ENCODE measurements at regions not wholly inside any gene's neighbourhood (a gene's known extent, or its start where the extent isn't known, plus 50 kb on each side); places are given as distances from the start of the nearest gene placed in this dataset.

DNA sequence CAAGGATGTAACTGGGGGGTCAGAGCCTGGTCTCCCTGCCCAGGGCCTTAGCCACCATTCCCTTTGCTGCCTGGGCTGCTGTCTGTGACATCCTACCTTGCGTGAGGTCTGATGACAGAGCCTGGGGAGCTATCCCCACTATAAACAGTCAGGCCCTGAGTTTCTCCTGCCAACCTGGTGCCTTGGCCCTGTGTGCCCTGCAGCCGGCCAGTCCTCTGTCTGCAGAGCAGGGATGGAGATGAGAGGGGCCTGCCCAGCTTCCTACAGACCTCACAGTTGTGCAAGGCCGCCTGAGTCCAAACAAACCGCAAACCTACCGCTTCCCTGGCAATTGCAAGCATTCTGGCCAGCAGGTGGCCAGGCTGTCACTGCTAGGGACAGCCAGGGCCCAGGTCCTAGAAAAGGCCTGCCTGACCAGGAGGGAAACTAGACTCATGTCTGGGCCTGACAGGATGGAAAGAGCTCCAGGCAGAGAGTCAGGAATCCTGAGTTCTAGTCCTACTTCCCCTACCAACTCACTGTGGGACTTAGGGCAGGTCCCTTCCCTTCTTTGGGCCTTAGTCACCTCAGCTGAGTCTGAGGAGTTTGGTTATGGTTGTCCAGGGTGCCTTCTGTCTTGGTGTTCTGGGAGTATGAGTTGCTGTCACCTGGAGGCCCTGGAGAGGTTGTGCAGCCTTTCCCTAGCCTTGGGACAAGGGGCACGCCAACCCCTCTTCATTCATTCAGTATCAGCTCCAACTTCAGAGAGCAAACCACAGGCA, 86.2 kb downstream of the VEGFA start:
- H3K36me3 ChIP-seq (ENCODE audit: control insufficient read depth, insufficient read depth, low read length), result no peaks in the 10 kb centered on the region
- DNase-seq, result no peak
- H3K4me1 ChIP-seq (ENCODE audit: control insufficient read depth, insufficient read depth, low read length, poor library complexity, severe bottlenecking), result no peaks in the 10 kb centered on the region

DNA sequence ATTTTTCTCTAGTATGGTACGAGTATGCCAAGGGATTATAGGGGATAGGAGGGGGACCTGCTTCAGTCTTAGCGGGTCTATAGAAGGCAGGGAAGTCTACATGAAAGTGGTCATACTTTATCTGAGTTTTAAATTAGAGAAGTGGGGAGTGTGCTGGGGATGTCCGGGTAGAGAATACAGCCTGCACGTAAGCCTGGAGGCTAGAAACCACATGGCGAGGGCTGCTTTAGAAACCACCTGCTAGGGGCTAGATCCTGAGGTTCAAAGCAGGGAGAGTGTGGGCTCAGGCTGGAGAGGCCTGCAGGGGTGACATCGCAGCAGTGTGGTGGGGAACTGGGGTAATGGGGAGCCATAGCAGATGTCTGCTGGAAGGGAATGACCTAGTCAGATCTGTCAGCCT, 85.2 kb downstream of the VEGFA start:
- DNase-seq, result no peak
- H3K27ac ChIP-seq (ENCODE audit: insufficient read depth, low read length, poor library complexity, severe bottlenecking), result no peak overlapping the region

More for the DNA sequence above, 86.2 kb downstream of the VEGFA start:
- H3K4me3 ChIP-seq (ENCODE audit: insufficient read depth, low read depth, low read length, poor library complexity, severe bottlenecking), result no peak overlapping the region
- no peaks in the 10 kb centered on the region for H3K9me3 ChIP-seq (ENCODE audit: control insufficient read depth, low read length)
- H3K27me3 ChIP-seq (replicated peaks; ENCODE audit: control insufficient read depth, insufficient read depth, low read length, poor library complexity, severe bottlenecking), result no peaks in the 10 kb centered on the region
- H3K27ac ChIP-seq (ENCODE audit: insufficient read depth, low read length, poor library complexity, severe bottlenecking), result no peak overlapping the region

DNA sequence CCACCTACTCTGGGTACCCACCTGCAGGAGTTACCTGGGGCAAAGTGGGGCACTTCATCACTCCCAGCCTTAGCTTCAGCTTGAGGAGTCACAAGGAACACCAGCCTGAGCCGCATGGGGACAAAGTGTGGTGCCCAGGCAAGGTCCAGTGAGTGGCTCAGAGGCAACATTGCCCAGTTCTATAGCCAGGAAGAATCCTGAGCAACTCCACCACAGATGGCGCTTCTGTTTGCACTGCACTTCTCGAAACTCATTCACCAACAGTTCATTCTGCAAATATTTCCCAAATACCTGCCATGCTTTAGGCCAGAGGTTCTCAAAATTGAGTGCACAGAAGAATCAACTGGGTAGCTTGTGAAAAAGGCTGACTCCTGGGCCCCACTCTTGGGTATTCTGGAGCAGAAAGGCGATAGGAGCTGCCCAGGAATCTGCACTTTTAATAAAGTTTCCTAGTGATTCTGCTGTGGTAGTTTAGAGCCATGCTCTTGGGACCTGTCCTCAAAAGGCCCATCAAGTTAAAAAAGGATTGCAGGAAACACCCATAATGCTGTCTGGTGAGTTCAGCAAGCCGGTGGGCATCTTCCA, 83.1 kb downstream of the VEGFA start:
- H3K36me3 ChIP-seq (ENCODE audit: control insufficient read depth, insufficient read depth, low read length), result no peaks in the 10 kb centered on the region
- H3K4me1 ChIP-seq (ENCODE audit: control insufficient read depth, insufficient read depth, low read length, poor library complexity, severe bottlenecking), result no peaks in the 10 kb centered on the region
- H3K27me3 ChIP-seq (replicated peaks; ENCODE audit: control insufficient read depth, insufficient read depth, low read length, poor library complexity, severe bottlenecking), result no peaks in the 10 kb centered on the region
- no peak overlapping the region for H3K27ac ChIP-seq (ENCODE audit: insufficient read depth, low read length, poor library complexity, severe bottlenecking)
- no peaks in the 10 kb centered on the region for H3K9me3 ChIP-seq (ENCODE audit: control insufficient read depth, low read length)
- H3K4me3 ChIP-seq (ENCODE audit: insufficient read depth, low read depth, low read length, poor library complexity, severe bottlenecking), result no peak overlapping the region
- no peak for DNase-seq

More for the DNA sequence above, 85.2 kb downstream of the VEGFA start:
- Histone ChIP-seq H3K27me3 (replicated peaks; ENCODE audit: control insufficient read depth, insufficient read depth, low read length, poor library complexity, severe bottlenecking) (no peaks in the 10 kb centered on the region), H3K9me3 (ENCODE audit: control insufficient read depth, low read length) (no peaks in the 10 kb centered on the region), H3K36me3 (ENCODE audit: control insufficient read depth, insufficient read depth, low read length) (no peaks in the 10 kb centered on the region), H3K4me3 (ENCODE audit: insufficient read depth, low read depth, low read length, poor library complexity, severe bottlenecking) (no peak overlapping the region), H3K4me1 (ENCODE audit: control insufficient read depth, insufficient read depth, low read length, poor library complexity, severe bottlenecking) (no peaks in the 10 kb centered on the region)

DNA sequence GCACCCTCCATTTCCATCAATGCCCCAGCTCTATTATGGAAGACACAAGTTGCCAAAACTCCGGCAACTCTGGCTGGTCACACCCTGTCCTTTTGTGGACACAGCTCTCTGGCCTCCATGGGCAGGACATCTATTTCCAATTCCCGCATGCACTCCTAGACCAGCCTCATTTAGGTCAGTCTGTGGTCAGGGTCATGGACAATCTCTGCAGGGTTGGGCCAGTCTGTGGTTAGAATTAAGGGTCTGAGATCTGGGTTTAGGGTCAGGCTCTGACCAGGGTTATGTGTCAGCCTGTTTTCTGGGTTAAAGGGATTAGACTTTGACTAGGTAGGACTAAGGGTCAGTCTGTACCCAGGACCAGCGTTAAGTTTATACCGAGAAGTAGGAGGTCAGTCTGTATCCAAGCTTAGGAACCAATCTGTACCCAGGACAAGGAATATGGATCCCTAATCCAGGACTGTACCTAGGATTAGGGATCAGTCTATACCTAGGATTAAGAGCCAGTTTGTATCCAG, 82.4 kb downstream of the VEGFA start:
- Histone ChIP-seq H3K9me3 (ENCODE audit: control insufficient read depth, low read length) (no peaks in the 10 kb centered on the region), H3K27me3 (replicated peaks; ENCODE audit: control insufficient read depth, insufficient read depth, low read length, poor library complexity, severe bottlenecking) (no peaks in the 10 kb centered on the region), H3K36me3 (ENCODE audit: control insufficient read depth, insufficient read depth, low read length) (no peaks in the 10 kb centered on the region), H3K27ac (ENCODE audit: insufficient read depth, low read length, poor library complexity, severe bottlenecking) (no peak overlapping the region), H3K4me3 (ENCODE audit: insufficient read depth, low read depth, low read length, poor library complexity, severe bottlenecking) (no peak overlapping the region), H3K4me1 (ENCODE audit: control insufficient read depth, insufficient read depth, low read length, poor library complexity, severe bottlenecking) (no peaks in the 10 kb centered on the region)
- DNase-seq, result no peak

DNA sequence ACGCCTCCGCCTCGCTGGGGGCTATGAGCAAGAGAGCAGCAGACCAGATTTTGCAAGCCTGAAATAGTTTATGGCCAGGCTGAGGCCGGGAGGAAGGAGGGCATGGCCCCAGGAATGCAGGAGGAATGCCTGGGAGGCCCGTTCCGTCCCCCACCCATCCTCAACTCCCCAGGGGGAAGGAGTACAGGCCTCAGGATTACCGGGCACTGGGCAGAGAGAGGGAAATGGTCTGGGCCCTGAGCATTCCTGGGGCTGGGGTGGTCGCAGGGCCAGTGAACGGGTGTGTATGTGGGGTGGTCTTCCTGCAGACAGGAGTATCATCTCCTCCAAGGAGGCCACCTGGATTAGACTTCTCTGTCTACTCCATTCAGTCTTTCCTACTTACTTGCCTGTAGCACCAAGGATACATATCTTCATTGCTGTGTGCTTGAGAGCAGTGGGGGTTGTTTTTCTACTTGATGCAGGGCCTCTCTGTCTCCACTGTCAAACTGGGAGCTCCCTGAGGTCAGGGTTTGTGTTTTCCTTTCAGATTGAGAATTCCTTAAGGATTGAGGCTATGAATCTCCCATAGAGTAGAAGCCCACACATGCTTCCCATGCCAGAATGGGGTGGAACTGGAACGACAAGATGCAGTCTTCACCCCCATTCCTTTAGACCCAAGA, 81.3 kb downstream of the VEGFA start:
- no peak overlapping the region for H3K4me3 ChIP-seq (ENCODE audit: insufficient read depth, low read depth, low read length, poor library complexity, severe bottlenecking)
- H3K27me3 ChIP-seq (replicated peaks; ENCODE audit: control insufficient read depth, insufficient read depth, low read length, poor library complexity, severe bottlenecking), result no peaks in the 10 kb centered on the region
- H3K4me1 ChIP-seq (ENCODE audit: control insufficient read depth, insufficient read depth, low read length, poor library complexity, severe bottlenecking), result no peaks in the 10 kb centered on the region
- DNase-seq, result no peak
- no peak overlapping the region for H3K27ac ChIP-seq (ENCODE audit: insufficient read depth, low read length, poor library complexity, severe bottlenecking)
- H3K9me3 ChIP-seq (ENCODE audit: control insufficient read depth, low read length), result no peaks in the 10 kb centered on the region
- H3K36me3 ChIP-seq (ENCODE audit: control insufficient read depth, insufficient read depth, low read length), result no peaks in the 10 kb centered on the region

DNA sequence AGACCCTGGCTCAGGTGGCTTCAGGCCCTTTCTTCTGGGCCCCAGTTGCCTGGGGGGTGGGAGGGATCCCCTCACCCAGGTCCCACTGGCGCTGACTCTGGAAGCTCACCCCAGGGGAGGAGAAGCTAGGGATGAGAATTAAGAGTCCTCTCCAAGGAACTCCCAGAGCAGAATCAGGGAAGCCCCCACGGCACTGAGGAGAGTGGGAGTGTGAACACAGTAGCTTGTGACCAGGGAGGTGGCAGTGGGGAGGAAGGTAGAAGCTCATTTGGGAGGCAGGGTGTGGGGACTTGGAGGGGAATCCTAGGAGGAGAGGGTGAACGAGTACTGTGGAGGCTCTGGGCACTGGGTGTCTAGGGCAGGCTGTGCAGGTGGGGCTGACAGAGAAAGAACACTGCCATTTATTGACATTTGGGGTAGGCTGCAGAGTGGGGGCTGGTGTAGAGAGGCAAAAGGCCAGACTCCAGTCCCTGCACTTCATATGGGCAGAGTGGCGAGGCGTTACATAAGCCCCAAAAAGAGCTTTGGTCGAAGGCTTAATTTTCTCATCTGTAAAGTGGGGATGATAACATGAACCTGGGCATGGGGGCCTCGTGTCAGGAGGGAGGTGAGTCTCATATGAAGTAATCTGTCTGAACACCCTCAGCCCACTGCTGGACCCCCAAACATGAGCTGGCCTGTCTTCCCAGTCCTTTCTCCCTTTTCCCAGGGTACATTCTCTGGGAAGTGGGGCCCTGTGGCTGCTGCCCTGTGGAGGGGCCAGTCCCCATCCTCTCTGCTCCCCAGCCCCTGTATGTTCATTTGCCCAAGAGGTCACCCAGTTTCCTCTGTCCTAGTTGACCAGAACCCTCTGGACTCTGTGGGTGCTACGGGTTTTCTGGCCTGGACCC, 80.5 kb downstream of the VEGFA start:
- no peaks in the 10 kb centered on the region for H3K4me1 ChIP-seq (ENCODE audit: control insufficient read depth, insufficient read depth, low read length, poor library complexity, severe bottlenecking)
- no peaks in the 10 kb centered on the region for H3K9me3 ChIP-seq (ENCODE audit: control insufficient read depth, low read length)
- H3K36me3 ChIP-seq (ENCODE audit: control insufficient read depth, insufficient read depth, low read length), result no peaks in the 10 kb centered on the region
- no peak overlapping the region for H3K4me3 ChIP-seq (ENCODE audit: insufficient read depth, low read depth, low read length, poor library complexity, severe bottlenecking)
- no peaks in the 10 kb centered on the region for H3K27me3 ChIP-seq (replicated peaks; ENCODE audit: control insufficient read depth, insufficient read depth, low read length, poor library complexity, severe bottlenecking)
- H3K27ac ChIP-seq (ENCODE audit: insufficient read depth, low read length, poor library complexity, severe bottlenecking), result no peak overlapping the region
- no peak for DNase-seq

DNA sequence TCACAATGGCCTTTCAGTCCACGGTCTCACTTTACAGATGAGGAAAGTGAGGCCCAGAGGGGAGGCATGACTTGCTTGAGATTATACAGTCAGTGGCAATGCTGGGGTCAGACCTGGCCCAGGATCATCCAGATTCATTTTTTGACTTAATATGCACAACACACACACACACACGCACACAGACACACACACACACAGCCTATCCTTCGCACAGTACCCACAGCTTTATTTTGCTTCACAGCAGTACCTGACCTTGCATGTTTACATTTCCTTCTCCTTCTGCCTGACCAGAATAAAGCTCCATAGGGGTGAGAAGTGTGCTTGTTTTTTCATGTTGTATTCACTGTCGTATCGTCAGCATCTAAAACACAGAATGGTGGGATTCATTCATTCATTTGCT, 79.8 kb downstream of the VEGFA start:
- H3K27ac ChIP-seq (ENCODE audit: insufficient read depth, low read length, poor library complexity, severe bottlenecking), result no peak overlapping the region
- H3K36me3 ChIP-seq (ENCODE audit: control insufficient read depth, insufficient read depth, low read length), result no peaks in the 10 kb centered on the region
- H3K4me3 ChIP-seq (ENCODE audit: insufficient read depth, low read depth, low read length, poor library complexity, severe bottlenecking), result no peak overlapping the region
- H3K27me3 ChIP-seq (replicated peaks; ENCODE audit: control insufficient read depth, insufficient read depth, low read length, poor library complexity, severe bottlenecking), result no peaks in the 10 kb centered on the region
- H3K9me3 ChIP-seq (ENCODE audit: control insufficient read depth, low read length), result no peaks in the 10 kb centered on the region
- no peak for DNase-seq
- H3K4me1 ChIP-seq (ENCODE audit: control insufficient read depth, insufficient read depth, low read length, poor library complexity, severe bottlenecking), result no peaks in the 10 kb centered on the region

DNA sequence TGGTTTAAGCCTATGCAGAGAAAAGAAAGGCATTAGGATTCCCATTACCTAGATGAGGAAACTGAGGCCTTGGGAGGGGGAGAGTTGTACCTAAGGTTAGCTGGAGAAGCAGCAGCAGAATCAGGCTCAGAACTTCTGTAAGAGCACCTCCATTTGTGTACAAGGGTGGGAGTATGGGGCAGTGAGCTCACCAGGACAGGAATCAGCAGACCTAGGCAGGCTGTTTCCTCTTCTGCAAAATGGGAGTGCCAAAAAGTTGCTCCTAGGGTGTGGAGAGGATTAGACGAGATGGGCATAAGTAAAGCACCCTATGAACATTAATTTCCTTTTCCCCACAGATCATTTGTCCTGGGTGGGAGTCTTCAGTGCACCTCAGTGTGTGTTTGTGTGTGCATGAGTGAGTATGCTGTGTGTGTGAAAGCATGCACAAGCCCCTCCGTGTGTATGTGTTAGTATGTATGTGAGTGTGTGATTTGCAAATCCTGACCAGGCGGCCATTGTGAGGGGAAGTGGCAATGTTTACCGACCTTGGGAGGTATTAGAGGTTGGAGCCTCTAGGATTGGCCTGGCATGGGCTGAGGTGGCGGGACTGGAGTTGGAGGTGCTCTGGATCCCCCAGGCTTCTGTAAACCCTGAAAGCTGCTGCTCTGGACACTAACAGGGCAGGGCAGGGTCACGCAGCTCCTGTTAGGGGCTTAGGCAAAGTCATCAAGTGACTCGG, 78.8 kb downstream of the VEGFA start:
- no peaks in the 10 kb centered on the region for H3K27me3 ChIP-seq (replicated peaks; ENCODE audit: control insufficient read depth, insufficient read depth, low read length, poor library complexity, severe bottlenecking)
- H3K4me1 ChIP-seq (ENCODE audit: control insufficient read depth, insufficient read depth, low read length, poor library complexity, severe bottlenecking), result no peaks in the 10 kb centered on the region
- H3K4me3 ChIP-seq (ENCODE audit: insufficient read depth, low read depth, low read length, poor library complexity, severe bottlenecking), result no peak overlapping the region
- no peak overlapping the region for H3K27ac ChIP-seq (ENCODE audit: insufficient read depth, low read length, poor library complexity, severe bottlenecking)
- no peak for DNase-seq
- no peaks in the 10 kb centered on the region for H3K9me3 ChIP-seq (ENCODE audit: control insufficient read depth, low read length)
- H3K36me3 ChIP-seq (ENCODE audit: control insufficient read depth, insufficient read depth, low read length), result no peaks in the 10 kb centered on the region

Measured in effector memory CD4-positive, alpha-beta T cell (primary cell).